ENCODE measurements at regions not wholly inside any gene's neighbourhood (a gene's known extent, or its start where the extent isn't known, plus 50 kb on each side); places are given as distances from the start of the nearest gene placed in this dataset.

GRCh38 chr1:175797576-175797975, 54.2 kb upstream of the TNR start:
- TF ChIP-seq POLR2A (IDR thresholded peaks at IDR 0.05; ENCODE audit: low read depth, low read length) (no peak), TAF1 (IDR thresholded peaks at IDR 0.05; ENCODE audit: low read depth, low read length) (no peak), POLR2AphosphoS5 (IDR thresholded peaks at IDR 0.05; ENCODE audit: low read depth, low read length) (no peak)
